LNCAP (cell line): ENCODE measurements at regions not wholly inside any gene's neighbourhood (a gene's known extent, or its start where the extent isn't known, plus 50 kb on each side); places are given as distances from the start of the nearest gene placed in this dataset.

Source experiments
- TF ChIP-seq, protein P1 (sequence below): fragments of 450-650 bp; IDR thresholded peaks from 2 replicates; pipeline ENCODE4 v1.5.1; 2017; ENCODE audit warnings: mild to moderate bottlenecking

DNA sequence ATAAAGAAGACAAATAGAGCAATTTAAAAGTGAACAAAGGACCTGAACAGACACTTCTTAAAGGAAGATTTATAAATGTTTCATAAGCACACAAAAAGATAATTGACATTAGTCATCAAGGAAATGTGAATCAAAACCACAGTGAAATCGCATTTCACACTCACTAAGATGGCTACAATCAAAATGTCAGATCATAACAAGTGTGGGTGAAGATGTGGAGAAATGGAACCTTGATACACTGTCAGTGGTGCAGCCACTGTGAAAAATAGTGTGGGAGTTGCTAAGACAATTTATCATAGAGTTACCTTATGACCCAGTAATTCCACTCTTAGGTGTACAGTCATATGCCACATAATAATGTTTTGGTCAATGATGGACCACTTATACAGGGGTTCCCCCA, 54.5 kb upstream of the HTR4 start:
- TF ChIP-seq, protein P1, sequence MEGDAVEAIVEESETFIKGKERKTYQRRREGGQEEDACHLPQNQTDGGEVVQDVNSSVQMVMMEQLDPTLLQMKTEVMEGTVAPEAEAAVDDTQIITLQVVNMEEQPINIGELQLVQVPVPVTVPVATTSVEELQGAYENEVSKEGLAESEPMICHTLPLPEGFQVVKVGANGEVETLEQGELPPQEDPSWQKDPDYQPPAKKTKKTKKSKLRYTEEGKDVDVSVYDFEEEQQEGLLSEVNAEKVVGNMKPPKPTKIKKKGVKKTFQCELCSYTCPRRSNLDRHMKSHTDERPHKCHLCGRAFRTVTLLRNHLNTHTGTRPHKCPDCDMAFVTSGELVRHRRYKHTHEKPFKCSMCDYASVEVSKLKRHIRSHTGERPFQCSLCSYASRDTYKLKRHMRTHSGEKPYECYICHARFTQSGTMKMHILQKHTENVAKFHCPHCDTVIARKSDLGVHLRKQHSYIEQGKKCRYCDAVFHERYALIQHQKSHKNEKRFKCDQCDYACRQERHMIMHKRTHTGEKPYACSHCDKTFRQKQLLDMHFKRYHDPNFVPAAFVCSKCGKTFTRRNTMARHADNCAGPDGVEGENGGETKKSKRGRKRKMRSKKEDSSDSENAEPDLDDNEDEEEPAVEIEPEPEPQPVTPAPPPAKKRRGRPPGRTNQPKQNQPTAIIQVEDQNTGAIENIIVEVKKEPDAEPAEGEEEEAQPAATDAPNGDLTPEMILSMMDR: no peak

DNA sequence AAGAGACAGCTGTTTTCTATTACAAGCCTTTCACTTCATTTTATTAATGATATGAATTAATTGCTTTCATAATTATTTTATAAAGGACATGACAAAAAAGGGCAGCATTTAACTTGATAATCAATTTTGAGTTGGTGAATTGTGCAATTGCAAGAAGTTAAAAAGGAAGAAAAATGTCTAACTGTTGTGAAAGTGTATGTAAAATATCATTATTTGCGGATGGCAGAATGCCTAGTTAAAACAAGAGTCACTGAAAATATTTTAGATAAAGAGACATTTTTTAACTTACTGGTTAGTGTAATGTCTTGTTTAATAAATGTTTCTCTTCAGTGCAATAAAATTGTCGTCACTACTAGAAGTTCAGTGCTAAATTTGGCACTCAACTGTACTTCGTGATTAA, 57.6 kb upstream of the HTR4 start:
- TF ChIP-seq, protein P1: no peak

DNA sequence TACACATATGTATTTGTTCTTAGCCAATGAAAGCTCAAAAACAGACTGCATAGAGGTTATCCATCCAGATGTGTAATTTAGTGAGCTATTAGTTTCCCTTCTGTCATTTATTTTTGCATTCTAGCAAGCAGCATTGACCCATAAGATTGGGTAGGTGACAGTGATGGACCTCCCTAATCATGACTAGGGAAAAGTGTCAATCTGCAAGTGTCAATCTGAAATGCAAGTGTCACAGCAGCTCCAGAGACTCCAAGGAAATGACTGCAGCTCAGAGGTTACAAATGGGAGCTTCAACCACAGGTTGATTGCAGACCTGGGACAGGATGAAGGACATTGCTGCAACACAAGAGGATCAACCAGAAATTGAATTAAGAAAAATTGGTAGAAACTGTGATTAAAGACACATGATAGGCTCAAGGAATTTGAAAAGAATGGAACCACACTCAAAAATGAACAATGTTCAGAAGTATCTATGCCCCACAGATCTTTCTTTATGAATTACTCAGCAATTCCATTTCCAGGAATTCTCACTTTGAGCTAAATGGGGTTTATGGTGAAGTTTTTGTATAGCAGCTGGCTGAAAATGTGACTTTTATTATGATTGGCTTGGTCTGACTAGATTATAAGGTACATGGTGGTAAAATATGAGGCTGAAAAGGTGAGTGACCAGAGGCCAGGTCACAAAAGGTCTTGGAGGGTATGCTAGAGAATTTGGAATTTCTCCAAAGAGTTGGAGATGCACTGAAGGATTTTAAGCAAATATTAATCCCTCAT, 59.6 kb upstream of the HTR4 start:
- TF ChIP-seq, protein P1: no peak

DNA sequence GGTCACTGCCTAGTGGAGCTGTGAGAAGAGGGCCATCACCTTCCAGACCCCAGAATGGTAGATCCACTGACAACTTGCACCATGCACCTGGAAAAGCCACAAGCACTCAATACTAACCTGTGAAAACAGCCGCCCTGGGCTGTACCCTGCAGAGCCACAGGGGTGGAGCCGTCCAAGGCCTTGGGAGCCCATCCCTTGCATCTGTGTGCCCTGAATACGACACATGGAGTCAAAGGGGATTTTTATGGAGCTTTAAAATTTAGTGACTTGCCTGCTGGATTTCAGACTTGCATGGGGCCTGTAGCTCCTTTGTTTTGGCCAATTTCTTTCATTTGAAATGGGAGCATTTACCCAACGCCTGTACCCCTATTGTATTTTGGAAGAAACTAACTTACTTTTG, 62.4 kb upstream of the HTR4 start:
- TF ChIP-seq, protein P1: no peak

GRCh38 chr5:148717668-148718067, 63.3 kb upstream of the HTR4 start:
- TF ChIP-seq, protein P1: no peak

- TF ChIP-seq, protein P1: no peak
Measured at GRCh38 chr5:148719605-148720004, 65.3 kb upstream of the HTR4 start.

- TF ChIP-seq, protein P1: no peak
Measured at GRCh38 chr5:148720257-148720656, 65.9 kb upstream of the HTR4 start.

GRCh38 chr5:148723143-148723542, 68.8 kb upstream of the HTR4 start:
- TF ChIP-seq, protein P1: no peak
